ENCODE measurements at regions not wholly inside any gene's neighbourhood (a gene's known extent, or its start where the extent isn't known, plus 50 kb on each side); places are given as distances from the start of the nearest gene placed in this dataset.
"Not testable (repeated sequence)": the region's sequence is repeated elsewhere in the genome, so short reads cannot be mapped to it uniquely, and the experiment has no call there.

DNA sequence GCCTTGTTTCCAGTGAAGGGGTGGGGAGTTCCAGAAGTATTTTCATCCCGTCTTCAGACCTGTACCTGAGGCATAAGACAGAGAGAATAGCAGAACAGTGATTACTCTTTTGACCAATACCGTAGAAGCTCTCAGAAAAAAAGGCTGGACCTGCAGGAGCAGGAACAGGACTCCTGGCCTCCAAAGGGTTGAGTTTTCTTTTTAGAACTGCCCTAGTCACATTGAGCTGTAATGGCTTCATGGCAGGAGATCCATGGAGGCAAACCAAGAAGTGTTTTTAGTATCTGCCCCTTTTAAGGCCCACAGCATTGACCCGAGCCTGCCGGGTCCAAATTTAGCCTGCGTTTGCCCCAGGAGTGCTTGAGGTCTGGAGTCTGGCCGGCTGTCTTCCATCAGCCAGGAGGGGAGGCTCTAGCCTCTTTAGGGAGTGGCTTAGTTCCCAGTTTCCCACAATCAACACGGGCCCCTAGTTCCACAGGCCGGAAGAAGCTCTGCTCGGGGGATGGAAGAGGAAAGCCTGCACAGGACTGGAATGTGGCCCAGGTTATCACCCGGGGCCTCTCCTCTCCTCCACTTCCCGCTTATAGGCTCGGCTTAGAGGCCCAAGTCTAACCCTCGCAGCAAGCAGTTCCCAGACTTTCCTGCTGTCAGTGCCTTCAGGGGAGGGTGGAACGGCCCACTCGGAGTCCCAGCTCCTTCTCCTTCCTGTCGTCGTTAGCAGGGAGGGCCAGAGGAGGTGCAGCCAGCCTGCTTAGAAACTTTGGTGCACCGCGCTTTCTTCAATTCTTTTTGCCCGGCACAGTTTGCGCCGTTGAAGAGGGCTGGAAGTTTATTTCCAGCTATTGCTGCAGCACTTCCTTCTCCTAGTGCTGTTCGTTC lies 80.7 kb downstream of the C9orf152 start:
- DNase-seq, result no peak

DNA sequence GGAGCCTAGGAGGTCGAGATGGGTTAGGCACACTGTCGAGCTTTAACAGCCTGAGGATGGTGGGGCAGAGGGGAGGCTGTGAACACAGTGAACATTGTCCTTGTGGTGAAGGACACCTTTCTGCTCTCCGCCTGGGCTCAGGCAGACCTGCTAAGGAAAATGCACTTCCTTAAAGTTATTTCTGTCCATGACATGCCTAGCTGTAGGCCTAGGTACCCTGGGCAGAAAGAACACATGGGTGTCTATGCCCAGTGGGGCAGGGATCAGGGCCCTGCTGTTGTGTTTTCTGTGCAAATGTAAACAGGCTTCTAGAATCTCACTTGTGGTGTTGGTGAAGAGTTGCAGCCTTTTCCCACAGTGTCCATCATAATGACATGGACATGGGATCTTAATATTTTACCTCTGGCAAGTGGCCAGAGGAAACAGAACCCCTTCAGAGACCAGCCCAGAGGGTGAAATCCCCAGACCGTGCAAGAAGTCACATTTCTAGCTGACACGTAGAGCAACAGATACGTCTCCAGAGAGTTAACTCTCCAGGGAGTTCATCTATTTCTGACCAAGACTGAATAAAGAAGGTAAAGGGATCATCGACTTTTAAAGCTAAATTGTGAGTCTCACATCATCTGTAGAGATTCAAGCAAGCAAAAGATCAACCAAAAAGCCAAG lies 79.2 kb downstream of the C9orf152 start:
- no peak for DNase-seq

DNA sequence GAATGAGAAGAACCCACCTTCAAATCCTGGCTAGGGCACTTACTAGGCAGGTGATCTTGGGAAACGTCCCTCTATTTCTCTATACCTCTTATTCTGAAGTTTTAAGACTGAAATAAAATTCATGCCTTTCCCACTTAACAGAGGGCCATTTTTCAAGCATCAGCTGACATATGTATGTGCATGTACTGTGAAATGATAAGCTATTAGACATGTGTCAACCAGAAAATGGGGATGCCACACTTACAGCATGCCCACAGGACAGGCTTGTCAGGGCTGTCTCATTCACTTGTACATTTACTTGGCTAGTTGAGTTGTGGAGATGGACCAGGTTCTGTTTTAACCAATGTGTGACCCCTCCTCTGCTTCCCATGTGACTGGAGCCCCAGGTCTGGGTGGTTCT lies 78.5 kb downstream of the C9orf152 start:
- no peak for DNase-seq

DNA sequence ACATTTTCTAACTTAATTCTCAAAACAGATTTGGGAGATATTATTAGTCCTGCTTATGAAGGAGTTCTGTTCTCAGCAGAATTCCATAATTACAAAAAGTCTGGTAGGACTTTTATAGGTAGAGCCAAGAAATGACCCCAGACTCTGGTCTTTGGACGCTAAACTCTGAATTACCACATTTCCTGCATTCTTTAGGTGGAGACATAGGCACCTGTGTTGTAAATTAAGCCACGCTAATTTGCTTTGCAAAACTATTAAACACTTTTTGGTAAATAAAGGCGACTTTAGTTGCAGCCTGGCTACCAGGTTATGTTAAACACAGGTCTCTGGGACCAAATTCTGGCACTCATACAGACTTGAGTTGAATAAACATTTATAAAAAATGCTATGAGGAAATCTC lies 77.7 kb downstream of the C9orf152 start:
- no peak for DNase-seq

DNA sequence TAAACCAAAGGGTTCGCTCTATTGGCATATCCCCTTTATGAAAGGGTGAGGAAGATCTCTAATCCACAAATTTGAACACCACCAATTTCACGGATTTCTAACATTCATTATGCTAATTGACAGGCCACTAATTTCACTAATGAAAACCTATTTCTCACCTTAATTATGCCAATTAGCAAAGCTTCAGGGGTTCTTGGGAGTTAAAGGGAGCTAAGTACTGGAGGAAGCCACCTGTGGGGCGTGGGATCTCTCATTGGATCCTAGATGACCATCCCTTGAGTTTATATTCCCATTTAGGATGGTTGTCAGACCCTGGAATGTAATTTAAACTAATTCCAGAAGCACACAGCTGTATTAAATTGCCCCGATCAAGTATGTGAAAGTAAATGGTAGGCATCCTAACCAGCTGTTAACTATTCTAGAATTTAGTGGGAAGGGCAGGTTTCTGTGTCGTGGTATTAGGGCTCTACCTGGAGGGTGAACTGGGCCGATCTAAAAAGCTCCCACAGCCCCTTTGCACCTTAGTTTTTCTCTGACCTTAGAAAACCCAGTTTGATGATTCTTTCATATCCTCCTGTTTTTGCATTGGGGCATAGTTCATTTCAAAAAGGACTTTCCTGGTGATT lies 77.1 kb downstream of the C9orf152 start:
- no peak for DNase-seq

DNA sequence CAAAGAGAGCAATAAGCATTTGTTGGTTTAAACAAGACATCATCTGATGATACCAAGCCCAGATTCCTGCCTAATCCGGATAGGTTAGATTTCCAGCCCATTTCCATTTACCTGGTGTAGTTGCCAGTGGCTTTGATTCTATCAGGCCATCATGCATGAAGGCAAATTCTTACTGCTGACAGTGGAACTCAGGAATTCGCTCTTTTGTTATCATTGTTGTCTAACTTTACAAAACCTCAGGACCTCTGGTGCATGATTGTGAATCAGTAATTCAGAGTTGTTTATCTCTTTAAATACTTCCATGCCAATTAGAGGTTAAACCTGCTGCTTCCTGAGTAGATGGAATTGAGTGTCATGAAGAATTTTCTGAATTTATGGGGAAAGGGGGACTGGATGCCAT lies 76.5 kb downstream of the C9orf152 start:
- DNase-seq, result no peak

DNA sequence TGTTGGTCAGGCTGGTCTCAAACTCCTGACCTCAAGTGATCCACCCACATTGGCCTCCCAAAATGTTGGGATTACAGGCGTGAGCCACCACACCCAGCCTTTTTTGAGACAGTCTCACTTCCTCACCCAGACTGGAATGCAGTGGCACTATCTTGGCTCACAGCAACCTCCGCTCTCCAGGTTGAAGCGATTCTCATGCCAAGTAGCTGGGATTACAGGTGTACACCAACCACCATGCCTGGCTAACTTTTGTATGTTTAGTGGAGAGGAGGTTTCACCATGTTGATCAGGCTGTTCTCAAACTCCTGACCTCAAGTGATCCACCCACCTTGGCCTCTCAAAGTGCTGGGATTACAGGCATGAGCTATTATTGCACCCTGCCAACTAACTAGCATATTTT lies 75.4 kb downstream of the C9orf152 start:
- not testable (repeated sequence) for DNase-seq

DNA sequence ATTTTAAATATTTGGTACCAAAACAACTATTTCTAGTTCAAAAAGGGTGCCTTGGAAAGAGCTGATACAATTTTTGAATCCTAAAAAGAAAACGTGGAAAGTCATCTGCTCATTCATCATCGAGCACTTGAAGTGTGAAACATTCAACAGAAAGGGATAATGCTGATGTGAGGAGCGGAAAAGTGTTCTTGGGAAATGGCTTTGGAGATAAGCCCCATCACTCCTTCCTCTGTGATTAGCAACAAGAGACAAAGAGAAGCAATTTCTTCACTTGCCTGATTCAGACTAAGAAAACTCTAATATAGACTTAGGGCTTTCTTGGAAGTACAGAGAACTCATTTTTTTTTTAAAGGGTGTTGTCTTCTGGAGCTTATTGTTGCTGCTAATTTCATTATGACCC lies 74.9 kb downstream of the C9orf152 start:
- DNase-seq, result no peak

DNA sequence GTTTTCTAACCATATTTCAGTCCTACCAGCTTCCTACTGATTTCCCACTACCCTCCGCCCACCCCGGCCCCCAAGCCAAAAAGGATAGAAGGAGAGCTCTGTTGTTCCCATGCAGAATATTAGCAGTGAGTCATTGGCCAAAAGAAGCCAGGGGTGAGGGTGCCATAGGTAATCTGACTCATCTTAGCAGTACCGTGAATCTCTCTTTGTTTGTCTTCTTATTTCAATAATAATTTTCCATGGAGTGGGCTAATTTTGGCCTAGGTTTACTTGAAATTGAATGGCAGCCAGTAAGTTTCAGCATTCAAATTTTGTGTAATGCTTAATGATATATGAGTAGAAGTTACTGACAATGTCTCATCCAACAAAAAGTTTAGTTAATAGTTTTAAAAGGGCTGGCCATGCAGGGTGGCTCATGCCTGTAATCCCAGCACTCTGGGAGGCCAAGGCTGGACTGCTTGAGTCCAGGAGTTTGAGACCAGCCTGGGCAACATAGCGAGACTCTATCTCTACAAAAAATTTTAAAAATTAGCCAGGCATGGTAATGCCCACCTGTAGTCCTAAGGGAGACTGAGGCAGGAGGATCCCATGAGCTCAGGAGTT lies 74.2 kb downstream of the C9orf152 start:
- peak; percentile 28 for DNase-seq

DNA sequence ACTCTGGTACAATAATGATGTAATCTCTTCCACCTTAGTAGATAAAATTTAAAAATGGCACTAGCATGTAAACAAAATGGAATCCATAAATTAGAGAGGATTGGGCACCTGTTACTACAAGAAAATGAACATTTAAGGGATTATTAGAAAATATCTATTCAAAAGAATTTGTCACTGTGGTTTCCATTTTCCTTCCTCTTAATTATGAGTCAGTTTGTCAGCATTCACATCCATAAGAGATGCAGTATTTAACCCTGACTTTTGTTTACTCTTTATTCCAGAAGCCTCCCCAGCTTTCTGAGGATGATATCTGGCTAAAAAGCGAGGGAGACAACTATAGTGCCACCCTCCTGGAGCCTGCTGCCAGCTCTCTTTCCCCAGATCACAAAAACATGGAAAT lies 72.1 kb downstream of the C9orf152 start:
- no peak for DNase-seq

DNA sequence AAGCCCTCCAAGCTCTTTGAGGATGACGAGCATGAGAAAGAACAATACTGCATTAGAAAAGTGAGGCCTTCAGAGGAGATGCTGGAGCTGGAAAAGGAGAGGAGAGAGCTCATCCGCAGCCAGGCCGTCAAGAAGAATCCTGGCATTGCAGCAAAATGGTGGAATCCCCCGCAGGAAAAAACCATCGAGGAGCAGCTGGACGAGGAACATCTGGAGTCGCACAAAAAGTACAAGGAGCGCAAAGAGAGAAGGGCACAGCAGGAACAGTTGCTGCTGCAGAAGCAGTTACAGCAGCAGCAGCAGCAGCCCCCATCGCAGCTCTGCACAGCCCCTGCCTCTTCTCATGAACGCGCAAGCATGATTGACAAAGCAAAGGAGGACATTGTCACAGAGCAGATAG lies 71.2 kb downstream of the C9orf152 start:
- no peak for DNase-seq

DNA sequence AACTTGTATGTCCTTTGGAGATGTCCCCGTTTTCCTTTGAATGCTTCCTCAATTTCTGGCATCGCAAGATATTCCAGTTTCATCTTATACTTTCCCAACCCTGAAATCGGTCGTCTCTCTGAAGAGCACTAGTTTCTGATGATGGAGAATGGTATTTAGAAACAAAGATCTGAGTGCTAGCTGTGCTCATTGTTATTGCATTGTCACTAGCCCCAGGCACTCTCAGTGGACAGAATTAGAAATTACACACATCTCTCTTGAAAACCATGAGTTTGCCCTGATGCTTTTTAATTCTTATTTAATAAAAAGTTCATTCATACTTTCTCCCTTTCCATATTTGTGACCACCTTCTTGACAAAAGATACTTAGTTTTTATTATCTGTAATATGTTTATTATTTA lies 67.7 kb downstream of the C9orf152 start:
- DNase-seq, result no peak

DNA sequence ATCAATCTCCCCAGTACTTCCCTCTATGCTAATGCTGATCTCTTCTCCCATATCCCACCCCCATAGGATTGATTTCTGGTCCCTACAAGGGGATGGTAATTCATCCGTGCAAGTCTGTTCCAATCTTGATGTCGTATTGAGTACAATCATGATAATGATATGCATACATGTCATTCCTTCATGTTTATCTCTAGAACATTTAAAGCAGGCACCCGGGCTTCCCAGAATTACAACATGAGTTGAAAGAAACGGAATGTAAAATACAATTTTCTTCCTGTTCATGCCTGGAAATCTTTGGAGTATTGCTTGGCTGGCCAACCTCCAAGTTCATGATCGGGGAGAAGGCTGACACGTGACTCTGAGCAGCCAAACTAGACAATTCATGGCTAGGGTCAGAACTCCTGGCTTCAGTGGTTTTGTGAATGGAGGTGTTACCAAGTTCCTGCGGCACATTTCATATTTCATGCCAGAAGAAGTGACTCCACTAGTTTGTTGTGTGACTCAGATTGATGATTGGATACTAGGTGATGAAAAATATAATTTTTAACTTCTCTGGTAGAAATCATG lies 66.6 kb downstream of the C9orf152 start:
- peak; percentile 26 for DNase-seq

DNA sequence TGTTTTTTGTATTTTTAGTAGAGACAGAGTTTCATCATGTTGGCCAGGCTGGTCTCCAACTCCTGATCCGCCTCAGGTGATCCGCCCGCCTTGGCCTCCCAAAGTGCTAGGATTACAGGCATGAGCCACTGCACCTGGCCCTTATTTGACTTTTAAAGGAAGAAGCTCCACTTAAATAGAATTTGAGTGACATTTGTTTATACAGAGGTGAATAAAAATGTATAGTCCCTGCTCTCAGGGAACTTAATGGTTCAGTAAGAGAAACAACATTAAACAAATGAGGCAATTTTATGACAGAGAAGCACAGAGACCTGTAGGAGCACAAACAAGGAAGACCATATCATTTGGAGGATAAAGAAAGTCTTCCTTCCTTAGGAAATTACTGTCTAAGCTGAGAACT lies 65.7 kb downstream of the C9orf152 start:
- DNase-seq, result peak; percentile 83

DNA sequence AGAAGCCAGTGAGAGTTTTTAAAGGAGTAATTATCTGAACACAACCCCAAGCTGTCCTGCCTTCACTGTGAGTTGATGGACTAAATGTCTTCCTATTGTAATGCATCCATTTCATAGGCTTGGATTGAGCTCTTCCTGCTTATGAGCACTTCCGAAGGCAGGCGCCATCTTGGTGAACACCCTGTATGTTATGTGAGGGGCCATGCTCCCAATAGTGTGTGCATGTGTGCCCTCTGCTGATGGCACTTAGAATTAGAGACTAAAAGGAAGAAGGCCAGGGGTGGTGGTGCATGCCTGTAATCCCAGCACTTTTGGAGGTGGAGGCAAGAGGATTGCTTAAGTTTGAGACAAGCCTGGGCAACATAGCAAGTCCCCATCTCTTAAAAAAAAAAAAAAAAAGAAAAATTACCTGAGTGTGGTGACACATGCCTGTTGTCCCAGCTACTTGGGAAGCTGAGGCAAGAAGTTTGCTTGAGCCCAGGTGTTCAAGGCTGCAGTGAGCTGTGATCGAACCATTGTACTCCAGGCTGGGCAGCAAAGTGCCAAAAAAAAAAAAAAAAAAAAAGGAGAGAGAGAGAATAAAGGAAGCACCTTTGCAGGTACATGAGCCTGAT lies 65.0 kb downstream of the C9orf152 start:
- peak; percentile 65 for DNase-seq

DNA sequence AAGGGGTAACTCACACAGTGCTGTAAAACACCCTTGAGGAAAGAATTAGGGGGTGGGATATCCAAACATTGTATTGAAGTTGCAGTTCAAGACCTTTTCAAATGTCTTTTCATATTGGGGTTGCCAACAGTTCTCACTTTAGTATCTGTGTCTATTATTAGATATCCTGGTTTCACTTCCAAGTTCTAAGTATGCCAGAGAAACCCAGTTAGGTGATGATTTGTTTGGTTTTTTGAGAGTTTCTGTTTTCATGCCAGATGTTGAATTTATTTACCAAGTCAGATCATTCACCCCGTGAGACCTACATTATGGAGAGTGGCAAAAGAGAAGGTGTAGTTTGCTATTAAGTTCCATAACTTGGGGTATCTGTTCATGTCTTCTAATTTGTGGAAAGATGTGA lies 64.5 kb downstream of the C9orf152 start:
- peak; percentile 56 for DNase-seq

DNA sequence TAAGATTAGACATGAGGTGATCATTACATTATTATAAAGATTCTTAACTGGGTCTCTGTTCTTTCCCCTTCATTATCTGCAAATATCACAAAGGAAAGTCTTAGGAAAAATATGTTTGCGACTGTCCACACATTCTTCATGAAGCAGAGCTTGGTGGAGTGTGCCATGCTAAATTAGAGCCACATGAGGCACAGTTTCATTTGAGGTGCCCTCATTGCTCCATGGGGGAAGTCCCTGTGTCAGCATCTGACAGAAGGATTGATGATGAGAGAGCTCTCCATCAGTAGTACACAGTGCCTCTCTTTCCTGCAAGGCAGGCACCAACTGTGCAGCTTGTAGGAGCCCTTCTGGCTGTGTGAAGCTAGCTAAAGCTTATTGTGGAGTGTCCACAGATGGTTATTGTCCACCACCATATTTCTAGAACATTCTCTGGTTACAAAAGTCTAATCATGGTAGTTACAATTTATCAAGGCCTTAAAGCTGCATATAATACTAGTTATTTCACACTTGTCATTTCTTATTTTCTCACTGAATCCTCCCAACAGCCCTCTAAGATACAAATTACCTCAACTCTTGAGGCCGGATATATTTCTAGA lies 63.9 kb downstream of the C9orf152 start:
- DNase-seq, result peak; percentile 57

DNA sequence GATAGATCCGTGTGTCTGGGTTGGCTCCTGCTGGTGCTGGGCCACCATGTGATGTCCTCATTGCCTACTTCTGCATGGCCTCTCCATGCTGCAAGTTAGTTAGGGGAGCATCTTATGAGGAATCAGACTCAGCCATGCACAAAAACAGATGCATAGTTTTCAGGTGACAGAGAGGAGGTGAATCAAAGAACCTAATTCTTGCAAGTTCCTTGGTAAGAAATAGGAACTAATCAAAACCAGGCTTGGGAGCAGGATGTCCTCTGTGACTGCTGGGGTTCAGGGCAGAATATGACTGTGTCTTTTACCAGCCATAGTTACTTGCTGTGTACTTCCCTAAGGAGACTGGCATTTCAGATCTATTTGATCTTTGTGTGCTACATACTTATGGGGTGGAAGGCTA lies 61.6 kb downstream of the C9orf152 start:
- DNase-seq, result no peak

DNA sequence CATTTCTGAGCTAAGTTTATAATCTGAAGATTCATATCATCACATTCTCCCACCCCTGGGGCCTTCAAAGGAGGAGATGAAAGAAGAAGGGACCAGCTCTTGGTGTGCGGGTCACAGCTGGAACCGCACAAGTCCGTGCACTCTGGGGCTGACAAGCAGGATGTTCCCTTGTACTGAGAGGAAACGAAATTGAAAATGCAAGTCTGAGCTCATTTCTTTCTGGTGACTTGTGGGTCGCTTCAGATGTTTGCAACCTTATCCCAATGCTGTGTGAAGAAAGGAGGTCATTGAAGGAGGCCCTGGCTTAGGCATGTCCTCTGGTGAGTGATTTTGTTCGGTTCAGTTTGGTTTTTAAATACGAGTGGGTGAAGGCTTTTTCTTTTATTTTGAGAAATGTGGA lies 59.6 kb downstream of the C9orf152 start:
- no peak for DNase-seq

DNA sequence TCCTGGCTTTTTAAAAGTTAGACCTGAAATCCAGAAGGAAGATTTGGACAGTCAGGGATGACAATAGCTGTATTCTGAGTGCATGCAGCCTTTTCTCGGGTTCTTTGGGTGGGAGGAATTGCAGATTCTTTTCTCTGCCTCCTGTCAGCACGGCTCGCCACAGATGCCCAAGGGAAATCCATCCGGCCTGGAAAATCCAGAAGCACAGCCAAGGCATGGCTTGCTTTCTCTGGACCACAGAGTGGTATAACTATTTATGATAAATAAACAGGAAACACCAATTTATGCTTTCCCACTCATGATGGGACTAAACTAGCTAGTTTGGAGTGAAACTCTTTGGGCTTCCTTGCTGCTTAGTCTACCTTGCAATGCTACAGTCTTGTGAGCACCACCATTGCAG lies 59.1 kb downstream of the C9orf152 start:
- DNase-seq, result no peak
